ENCODE measurements at regions not wholly inside any gene's neighbourhood (a gene's known extent, or its start where the extent isn't known, plus 50 kb on each side); places are given as distances from the start of the nearest gene placed in this dataset.
A peak's percentile ranks its signal among the peaks of the same experiment; 100 is the strongest.

DNA sequence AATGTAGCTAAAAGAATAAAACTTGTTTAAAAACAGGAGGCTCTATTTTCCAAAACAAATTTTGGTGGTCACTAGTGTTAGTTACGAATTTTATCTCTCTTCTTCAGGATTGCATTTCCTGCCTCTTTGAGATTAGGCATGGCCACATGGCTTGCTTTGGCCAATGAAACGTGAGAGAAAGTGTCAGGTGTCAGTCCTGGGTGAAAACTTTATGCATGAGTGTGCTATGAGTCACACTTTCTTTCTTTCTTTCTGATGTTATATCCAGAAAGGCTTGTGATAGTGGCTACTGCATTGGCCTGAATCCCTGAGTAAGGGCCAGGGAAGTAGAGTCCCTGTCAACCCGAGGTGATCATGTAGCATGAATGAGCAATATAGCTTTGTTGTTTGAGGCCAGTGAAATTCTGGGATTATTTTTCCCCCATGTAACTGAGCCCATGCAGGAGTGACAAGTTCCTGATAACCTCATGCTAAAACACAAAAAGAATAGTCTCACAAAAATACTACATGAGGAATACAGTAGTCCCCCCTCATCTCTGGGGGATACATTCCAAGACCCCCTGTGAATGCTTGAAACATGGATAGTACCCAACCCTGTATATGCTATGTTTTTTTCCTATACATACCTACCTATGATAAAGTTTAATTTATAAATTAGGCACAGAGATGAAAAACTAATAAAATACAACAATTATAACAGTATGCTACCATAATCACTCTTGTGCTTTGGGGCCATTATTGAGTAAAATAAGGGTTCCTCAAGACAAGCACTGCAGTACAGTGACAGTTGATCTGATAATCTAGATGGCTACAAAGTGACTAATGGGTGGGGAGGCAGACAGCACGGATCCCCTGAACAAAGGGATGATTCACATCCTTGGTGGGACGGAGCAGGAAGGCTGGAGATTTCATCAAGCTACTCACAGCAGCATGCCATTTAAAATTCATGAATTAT is 109.5 kb downstream of the CDC42EP3 start (continued):
- TF ChIP-seq FOXO4 (CRISPR knock-in tag; IDR thresholded peaks at IDR 0.05) (no peak), ZNF316 (IDR thresholded peaks at IDR 0.05) (no peak), DIDO1 (tag; IDR thresholded peaks at IDR 0.05; ENCODE audit: low read depth) (no peak), RBBP5 (IDR thresholded peaks at IDR 0.05; ENCODE audit: borderline replicate concordance, insufficient read depth, low read length, poor library complexity, severe bottlenecking) (peak; percentile 61), ZBTB40 (IDR thresholded peaks at IDR 0.05) (peak; percentile 87), ZBTB40 (CRISPR knock-in tag; IDR thresholded peaks at IDR 0.05) (no peak), KAT7 (CRISPR knock-in tag; IDR thresholded peaks at IDR 0.05; ENCODE audit: borderline replicate concordance) (no peak)
- TF ChIP-seq, protein P1, sequence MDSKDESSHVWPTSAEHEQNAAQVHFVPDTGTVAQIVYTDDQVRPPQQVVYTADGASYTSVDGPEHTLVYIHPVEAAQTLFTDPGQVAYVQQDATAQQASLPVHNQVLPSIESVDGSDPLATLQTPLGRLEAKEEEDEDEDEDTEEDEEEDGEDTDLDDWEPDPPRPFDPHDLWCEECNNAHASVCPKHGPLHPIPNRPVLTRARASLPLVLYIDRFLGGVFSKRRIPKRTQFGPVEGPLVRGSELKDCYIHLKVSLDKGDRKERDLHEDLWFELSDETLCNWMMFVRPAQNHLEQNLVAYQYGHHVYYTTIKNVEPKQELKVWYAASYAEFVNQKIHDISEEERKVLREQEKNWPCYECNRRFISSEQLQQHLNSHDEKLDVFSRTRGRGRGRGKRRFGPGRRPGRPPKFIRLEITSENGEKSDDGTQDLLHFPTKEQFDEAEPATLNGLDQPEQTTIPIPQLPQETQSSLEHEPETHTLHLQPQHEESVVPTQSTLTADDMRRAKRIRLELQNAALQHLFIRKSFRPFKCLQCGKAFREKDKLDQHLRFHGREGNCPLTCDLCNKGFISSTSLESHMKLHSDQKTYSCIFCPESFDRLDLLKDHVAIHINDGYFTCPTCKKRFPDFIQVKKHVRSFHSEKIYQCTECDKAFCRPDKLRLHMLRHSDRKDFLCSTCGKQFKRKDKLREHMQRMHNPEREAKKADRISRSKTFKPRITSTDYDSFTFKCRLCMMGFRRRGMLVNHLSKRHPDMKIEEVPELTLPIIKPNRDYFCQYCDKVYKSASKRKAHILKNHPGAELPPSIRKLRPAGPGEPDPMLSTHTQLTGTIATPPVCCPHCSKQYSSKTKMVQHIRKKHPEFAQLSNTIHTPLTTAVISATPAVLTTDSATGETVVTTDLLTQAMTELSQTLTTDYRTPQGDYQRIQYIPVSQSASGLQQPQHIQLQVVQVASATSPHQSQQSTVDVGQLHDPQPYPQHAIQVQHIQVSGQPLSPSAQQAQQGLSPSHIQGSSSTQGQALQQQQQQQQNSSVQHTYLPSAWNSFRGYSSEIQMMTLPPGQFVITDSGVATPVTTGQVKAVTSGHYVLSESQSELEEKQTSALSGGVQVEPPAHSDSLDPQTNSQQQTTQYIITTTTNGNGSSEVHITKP (IDR thresholded peaks at IDR 0.05; ENCODE audit: partially characterized antibody): no peak

Measured in K562 (cell line).